ENCODE measurements at regions not wholly inside any gene's neighbourhood (a gene's known extent, or its start where the extent isn't known, plus 50 kb on each side); places are given as distances from the start of the nearest gene placed in this dataset.
"Not testable (repeated sequence)": the region's sequence is repeated elsewhere in the genome, so short reads cannot be mapped to it uniquely, and the experiment has no call there.

DNA sequence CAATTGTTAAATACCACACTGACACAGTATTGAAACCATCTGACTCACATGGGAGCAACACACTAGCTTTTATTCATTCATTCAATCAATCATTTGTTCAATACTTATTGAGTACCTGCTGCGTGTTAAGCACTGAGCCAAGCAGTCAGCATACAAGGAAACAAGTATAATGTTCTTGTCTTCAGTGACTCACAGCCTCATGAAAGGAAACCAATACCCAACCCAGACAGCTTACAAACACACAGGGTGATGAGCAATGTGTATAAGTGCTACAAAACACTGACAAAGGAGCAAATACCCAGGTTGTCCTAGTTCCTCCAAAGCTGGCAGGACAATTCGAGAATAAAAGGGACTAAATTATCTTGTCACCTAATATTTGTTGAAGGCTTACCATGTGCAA lies 67.6 kb upstream of the RASEF start:
- intact Hi-C loops (cut with DNase I), result no loop called here
- WGBS, 2 donors, result 63 to 71% methylated on average over 2 of the region's 2 CpGs
- peak in 2 of 4 donors; percentile 11 to 32 for DNase-seq
- no peaks in the 10 kb centered on the region for H3K36me3 ChIP-seq (replicated peaks in 1 of 2; ENCODE audit: insufficient read depth in 1 of 2, low read depth in 2 of 2)
- peak overlapping the region in 2 of 4 donors; percentile 27 to 70 for H3K27ac ChIP-seq
- H3K4me3 ChIP-seq, result no peak overlapping the region
- no peak for TF ChIP-seq POLR2A (IDR thresholded peaks at IDR 0.05)
- TF ChIP-seq, protein P1, sequence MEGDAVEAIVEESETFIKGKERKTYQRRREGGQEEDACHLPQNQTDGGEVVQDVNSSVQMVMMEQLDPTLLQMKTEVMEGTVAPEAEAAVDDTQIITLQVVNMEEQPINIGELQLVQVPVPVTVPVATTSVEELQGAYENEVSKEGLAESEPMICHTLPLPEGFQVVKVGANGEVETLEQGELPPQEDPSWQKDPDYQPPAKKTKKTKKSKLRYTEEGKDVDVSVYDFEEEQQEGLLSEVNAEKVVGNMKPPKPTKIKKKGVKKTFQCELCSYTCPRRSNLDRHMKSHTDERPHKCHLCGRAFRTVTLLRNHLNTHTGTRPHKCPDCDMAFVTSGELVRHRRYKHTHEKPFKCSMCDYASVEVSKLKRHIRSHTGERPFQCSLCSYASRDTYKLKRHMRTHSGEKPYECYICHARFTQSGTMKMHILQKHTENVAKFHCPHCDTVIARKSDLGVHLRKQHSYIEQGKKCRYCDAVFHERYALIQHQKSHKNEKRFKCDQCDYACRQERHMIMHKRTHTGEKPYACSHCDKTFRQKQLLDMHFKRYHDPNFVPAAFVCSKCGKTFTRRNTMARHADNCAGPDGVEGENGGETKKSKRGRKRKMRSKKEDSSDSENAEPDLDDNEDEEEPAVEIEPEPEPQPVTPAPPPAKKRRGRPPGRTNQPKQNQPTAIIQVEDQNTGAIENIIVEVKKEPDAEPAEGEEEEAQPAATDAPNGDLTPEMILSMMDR (IDR thresholded peaks at IDR 0.05), result no peak
- ATAC-seq, result peak; percentile 71
- H3K4me1 ChIP-seq, result peaks cover 24% of the 10 kb centered on the region
- no peaks in the 10 kb centered on the region for H3K9me3 ChIP-seq
- no peaks in the 10 kb centered on the region for H3K27me3 ChIP-seq

DNA sequence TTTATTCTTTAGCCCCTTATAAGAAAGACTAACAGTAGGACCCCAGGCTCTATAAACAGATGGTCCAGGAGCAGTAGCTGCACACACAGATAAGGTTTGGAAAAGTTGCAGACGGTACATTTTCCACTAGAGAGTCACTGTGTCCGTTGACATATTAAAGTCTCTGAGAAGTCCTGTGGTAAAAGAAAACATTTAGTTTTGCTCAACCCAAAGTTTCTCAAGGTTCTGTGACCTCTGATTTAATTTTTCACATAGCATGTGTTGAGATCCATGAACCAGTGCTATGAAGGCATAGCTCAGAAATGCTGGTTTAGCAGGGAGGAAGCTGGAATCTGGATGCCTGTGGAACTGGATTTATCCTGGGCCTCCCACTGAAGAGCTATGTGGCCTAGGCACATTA lies 62.7 kb upstream of the RASEF start:
- H3K36me3 ChIP-seq (replicated peaks in 1 of 2; ENCODE audit: insufficient read depth in 1 of 2, low read depth in 2 of 2), result no peaks in the 10 kb centered on the region
- WGBS, 2 donors, result 41 to 58% methylated on average over 2 of the region's 2 CpGs
- peaks cover 2% of the 10 kb centered on the region for H3K4me1 ChIP-seq
- no peak overlapping the region for H3K27ac ChIP-seq
- H3K4me3 ChIP-seq, result no peak overlapping the region
- H3K9me3 ChIP-seq, result no peaks in the 10 kb centered on the region
- no peaks in the 10 kb centered on the region for H3K27me3 ChIP-seq
- no peak for DNase-seq
- intact Hi-C loops (cut with DNase I), result no loop called here
- TF ChIP-seq POLR2A (IDR thresholded peaks at IDR 0.05), result no peak
- TF ChIP-seq, protein P1 (IDR thresholded peaks at IDR 0.05), result no peak
- no peak for ATAC-seq

DNA sequence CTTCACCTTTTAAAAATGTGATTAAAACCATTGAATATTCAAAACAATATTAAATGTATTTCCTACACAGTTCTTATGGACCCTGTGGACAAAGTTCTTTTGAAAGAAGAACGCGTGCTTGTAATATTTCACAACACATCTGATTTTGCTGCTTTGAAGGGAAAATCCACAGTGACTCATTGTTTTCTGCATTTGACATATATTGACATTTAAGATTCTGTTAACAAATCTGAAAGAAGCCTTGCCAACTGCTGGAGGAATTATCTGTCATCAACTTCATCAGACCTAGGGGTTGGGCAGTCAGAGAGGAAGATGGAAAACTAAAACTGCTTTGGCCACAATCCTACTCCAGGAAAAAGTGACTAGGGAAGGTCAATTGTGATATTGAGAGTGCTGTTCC lies 56.9 kb upstream of the RASEF start:
- intact Hi-C loops (cut with DNase I), result no loop called here
- peak; percentile 45 for ATAC-seq
- Histone ChIP-seq H3K4me1 (peaks cover 32% of the 10 kb centered on the region), H3K36me3 (replicated peaks in 1 of 2; ENCODE audit: insufficient read depth in 1 of 2, low read depth in 2 of 2) (no peaks in the 10 kb centered on the region), H3K27me3 (no peaks in the 10 kb centered on the region), H3K27ac (peak overlapping the region in 1 of 4 donors; percentile 47), H3K9me3 (no peaks in the 10 kb centered on the region), H3K4me3 (no peak overlapping the region)
- TF ChIP-seq POLR2A (IDR thresholded peaks at IDR 0.05), result no peak
- TF ChIP-seq, protein P1 (IDR thresholded peaks at IDR 0.05), result no peak
- DNase-seq, result peak in 1 of 4 donors; percentile 20
- WGBS, 2 donors, result 63 to 64% methylated on average over 2 of the region's 2 CpGs

DNA sequence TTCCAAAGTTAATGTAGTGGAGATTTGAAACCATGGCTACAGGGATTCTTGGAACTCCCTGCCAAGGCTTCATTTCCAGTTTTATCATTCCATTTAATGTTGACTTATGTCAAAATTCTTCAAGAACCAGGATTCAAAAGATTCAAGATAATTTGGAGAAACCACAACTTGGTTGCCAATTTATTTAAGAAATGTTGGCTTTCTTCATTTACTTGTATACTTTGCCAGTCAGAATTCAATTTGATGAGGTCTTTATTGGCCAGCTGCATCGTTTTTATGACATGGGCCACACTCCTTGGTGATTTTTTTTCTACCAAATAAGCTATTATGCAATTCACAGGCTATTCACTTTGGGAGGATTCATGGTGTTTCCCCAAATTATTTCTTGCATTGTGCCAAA lies 53.1 kb upstream of the RASEF start:
- no peaks in the 10 kb centered on the region for H3K36me3 ChIP-seq (replicated peaks in 1 of 2; ENCODE audit: insufficient read depth in 1 of 2, low read depth in 2 of 2)
- 9 to 17% methylated on average over 1 of the region's 1 CpG for WGBS, 2 donors
- H3K9me3 ChIP-seq, result no peaks in the 10 kb centered on the region
- H3K4me3 ChIP-seq, result no peak overlapping the region
- H3K4me1 ChIP-seq, result peaks cover 32% of the 10 kb centered on the region
- H3K27me3 ChIP-seq, result no peaks in the 10 kb centered on the region
- ATAC-seq, result peak; percentile 64
- no peak for DNase-seq
- no peak overlapping the region for H3K27ac ChIP-seq
- no peak for TF ChIP-seq POLR2A (IDR thresholded peaks at IDR 0.05)
- TF ChIP-seq, protein P1 (IDR thresholded peaks at IDR 0.05), result no peak
- intact Hi-C loops (cut with DNase I), result no loop called here

DNA sequence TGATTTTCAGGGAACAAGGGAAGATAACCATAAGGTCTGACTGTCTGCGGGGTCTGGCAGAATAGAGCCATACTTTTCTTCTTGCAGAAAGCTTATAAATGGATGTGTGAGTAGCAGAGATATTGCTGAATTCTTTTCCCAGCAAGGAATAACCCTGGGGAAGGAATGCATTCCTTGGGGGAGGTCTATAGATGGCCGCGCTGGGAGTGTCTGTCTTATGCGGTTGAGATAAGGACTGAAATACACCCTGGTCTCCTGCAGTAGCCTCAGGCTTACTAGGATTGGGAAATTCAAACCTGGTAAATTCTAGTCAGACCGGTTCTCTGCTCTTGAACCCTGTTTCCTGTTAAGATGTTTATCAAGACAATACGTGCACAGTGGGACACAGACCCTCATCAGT lies 50.5 kb upstream of the RASEF start:
- DNase-seq; H3K9me3 ChIP-seq; intact Hi-C loops (cut with DNase I); ATAC-seq; H3K4me3 ChIP-seq; H3K27ac ChIP-seq; H3K36me3 ChIP-seq (replicated peaks in 1 of 2; ENCODE audit: insufficient read depth in 1 of 2, low read depth in 2 of 2); H3K27me3 ChIP-seq: not testable (repeated sequence)
- 96% methylated on average over 6 of the region's 6 CpGs for WGBS, 2 donors
- peaks cover 20% of the 10 kb centered on the region for H3K4me1 ChIP-seq
